DMS 273 (cell line): ENCODE measurements at regions not wholly inside any gene's neighbourhood (a gene's known extent, or its start where the extent isn't known, plus 50 kb on each side); places are given as distances from the start of the nearest gene placed in this dataset.
"Not testable (repeated sequence)": the region's sequence is repeated elsewhere in the genome, so short reads cannot be mapped to it uniquely, and the experiment has no call there.

Experiments
- DNase-seq: peaks from one replicate; lab custom pipeline; 2025; ENCODE audit not compliant: unreplicated experiment; lab: John Stamatoyannopoulos, UW

DNA sequence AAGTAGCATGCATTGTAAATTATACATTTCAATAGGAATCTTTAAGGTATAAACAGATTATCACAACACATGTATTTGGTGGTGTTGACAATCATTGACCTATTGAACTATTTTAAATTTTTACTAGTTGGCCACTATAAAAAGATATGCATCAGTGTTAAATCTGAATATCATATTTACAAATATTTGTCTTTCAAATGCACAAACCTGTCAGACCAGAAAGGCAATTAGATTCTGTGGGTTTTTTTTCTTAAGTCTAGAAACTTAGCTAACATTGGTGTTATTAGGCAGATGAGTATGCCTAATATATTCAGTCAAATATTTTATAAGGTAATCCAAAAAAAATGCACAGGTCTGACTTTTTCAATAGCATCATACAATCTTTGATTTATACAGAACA lies 241.4 kb upstream of the DGKB start:
- DNase-seq: no peak

DNA sequence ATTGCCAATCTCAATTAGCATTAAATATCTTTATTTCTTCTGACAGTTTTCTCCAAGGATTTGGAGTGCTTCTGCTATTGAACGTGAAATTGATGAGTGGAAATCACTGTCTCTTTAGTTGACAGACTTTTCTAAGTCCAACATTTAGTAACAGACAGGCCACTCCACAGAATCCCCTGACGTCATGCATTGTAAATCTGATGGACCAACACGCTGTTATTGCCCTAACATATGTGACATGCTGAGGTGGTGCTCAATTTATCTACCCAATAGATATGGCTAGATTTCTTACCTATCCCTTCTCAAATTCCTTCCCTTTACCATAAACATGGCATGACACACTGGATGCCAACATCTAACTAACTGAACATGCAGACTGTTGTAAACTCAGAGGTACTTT lies 240.6 kb upstream of the DGKB start:
- DNase-seq: no peak

GRCh38 chr7:15140431-15140830 lies 237.9 kb upstream of the DGKB start:
- no peak for DNase-seq

GRCh38 chr7:15131661-15132060 lies 229.1 kb upstream of the DGKB start:
- DNase-seq: peak; percentile 14

DNA sequence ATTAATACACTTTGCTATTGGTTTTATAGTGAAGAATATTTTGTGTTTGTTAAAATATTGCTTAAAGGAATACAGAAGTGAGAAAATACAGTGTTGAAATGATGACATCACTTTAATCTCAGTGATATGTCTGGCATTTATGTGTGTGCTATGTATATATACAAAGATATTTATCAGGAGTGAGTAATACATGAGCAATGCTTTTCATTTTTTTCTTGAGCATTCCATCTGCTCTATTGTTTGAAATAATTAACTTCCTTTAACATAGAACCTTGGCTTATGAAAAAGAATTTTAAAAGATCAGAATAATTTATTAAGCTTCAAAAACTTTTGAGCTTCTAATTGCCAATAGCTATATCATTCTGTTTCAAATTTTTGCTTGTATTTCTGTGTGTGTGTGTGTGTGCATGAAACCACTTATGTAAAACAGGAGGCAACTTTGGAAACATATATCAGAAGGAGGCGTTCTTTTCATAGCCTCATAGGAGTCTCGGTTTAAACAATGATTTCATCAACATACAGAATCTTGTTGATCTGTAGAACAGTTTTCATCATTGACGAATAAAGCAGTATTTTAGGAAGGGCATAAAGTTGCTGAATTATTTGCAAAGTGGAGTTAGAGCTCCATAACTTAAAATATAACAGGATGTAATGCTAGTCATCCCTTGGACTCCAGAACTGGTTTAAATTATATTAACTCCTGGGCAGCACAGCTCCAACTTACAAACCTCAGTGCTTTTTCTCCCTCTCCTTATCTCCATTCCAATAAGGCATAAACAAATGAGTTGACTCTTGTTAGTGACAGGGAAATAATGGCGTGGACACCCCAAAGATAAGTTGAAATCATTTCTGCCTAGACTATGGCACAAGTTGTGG lies 228.4 kb upstream of the DGKB start:
- DNase-seq: no peak

DNA sequence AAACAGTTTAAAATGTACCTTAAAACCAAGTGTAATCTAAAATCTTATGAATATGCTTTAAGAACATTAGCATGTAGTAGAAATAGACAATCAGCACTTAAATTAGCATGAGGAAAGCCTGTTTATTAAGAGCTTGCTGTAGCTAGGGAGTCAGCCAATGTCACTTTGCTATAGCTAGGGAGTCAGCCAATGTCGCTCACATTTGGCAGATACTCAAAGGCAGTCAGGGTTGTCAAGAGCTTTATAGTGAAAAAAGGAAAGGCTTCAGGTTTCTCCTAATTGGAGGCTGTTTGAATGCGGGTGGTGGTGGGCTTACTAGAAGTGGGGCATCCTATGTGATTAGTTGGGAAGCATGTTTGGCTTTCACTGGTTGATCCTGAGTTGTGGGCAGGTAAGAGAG lies 226.2 kb upstream of the DGKB start:
- DNase-seq: no peak

DNA sequence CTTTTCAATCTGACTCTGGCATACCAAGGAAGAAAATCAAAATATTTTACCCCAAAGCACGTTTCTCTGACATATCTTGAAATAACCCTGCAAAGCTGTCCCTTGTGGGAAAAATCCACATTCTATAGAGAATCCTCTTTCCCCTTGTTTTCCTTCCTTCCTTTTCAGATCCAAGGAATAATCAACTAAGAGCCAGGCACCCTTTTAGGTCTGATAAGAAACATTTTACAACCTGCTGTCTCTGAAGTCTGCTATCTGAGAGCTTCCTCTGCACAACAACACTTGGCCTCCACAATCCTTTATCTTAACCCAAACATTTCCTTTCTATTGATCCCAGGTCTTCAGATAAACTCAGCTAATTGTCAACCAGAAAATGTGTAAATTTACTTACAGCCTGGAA lies 224.1 kb upstream of the DGKB start:
- DNase-seq: not testable (repeated sequence)

- DNase-seq: no peak
Measured at GRCh38 chr7:15123901-15124300, 221.3 kb upstream of the DGKB start.

GRCh38 chr7:15113752-15114151 lies 211.2 kb upstream of the DGKB start:
- no peak for DNase-seq

- no peak for DNase-seq
Measured at GRCh38 chr7:15105711-15106110, 203.2 kb upstream of the DGKB start.

DNA sequence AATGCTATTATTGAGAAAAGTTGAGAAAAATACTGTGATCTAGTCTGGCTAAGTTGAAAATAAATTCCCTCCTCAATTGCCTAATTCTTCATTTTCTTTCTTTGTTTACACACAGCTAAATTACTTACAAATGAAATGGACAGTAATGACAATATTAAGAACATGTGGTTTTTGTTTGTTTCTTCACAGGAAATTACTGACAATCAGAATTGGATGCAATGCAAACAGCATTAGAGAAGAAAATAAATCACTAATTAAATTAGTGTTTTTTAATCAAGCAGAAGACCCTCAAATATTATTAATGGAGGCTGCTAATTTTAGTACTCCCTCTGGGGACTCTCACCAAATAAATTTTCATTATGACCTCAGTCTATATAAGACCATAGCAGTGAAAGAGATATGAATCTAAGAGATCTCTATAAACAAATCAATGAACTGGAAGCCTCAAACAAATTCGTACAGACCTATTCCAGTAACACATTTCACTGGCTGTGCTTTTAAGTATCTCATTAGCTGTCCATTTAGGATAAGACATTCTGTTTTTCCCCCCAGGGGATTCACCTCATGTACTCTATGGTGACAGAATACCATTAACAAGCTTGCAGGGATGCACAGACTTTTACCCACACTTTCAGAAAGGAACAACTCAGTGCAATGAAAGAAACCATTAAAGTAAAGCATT lies 202.0 kb upstream of the DGKB start:
- DNase-seq: peak; percentile 67

DNA sequence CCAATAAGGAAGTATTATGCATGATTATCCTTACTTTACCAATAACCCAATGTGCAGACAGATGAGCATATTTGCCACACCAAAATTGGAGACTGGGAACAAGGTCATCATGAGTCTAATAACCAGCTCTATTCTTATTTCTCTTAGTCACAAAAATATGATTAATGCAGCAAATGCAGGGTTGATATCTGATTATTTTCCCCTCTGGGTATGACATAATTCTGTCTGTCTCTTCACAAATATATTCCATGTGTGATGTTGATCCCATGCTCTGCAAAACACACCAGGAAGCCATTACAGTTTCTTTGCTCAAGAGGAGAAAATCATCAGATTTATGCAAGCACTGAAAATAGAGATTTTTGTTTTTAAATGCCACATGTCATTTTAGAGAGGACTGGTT lies 196.5 kb upstream of the DGKB start:
- no peak for DNase-seq

DNA sequence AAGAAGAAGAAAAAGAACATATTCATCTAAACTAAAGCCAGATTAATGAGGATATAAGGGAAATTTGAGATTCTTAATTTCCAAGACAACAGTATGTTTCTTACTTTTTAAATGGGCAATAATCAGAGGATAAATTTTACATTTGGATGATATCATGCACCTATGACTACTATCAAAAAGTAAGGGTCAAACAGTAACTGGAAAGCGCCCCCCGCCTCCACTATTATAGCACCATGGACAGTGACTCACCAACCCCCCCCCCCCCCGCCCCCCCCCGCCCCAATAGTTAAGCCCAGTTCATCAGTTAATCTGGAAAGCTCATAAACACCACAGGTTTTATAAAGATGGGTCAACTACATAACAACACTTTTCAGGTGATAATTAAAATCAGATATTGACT lies 194.3 kb upstream of the DGKB start:
- no peak for DNase-seq

DNA sequence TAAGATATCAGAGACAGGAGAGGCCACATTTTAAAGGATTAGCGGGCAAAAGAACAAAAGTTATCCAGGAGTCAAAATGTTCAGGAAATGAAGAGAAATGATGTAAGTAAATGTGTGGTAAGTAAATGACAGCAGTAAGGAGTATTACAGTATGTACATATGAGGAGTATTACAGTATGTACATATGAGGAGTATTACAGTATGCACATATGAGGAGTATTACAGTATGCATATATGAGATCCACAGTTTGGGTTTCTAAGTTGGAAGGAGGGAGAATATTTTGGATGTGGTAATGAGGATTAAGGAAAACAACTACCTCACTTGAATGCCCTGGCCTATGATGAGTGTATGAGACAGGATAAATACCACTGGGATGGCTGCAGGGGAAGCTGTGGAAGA lies 192.4 kb upstream of the DGKB start:
- no peak for DNase-seq

- DNase-seq: peak; percentile 7
Measured at GRCh38 chr7:15087771-15088170, 185.2 kb upstream of the DGKB start.

DNA sequence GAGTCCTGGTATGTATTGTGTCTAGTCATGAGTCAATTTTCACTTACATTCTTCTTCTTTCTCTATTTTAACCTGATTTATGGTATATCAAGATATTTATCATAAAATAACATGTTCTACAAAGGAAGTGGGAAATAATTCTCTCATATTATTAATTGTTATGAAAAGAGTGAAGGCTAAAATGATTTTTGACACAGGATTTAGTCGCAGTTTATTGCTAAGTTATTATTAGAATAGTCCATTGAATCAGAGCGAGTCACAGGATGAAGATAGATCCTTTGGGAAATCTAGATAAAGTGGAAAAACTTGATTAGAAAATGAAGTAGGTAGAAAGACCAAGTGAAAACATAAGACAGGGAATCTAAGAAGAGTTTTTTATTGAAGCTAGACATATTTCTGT lies 184.3 kb upstream of the DGKB start:
- DNase-seq: no peak

GRCh38 chr7:15086131-15086611 lies 183.6 kb upstream of the DGKB start:
- DNase-seq: no peak

GRCh38 chr7:15085366-15085765 lies 182.8 kb upstream of the DGKB start:
- no peak for DNase-seq

GRCh38 chr7:15084368-15084767 lies 181.8 kb upstream of the DGKB start:
- no peak for DNase-seq

DNA sequence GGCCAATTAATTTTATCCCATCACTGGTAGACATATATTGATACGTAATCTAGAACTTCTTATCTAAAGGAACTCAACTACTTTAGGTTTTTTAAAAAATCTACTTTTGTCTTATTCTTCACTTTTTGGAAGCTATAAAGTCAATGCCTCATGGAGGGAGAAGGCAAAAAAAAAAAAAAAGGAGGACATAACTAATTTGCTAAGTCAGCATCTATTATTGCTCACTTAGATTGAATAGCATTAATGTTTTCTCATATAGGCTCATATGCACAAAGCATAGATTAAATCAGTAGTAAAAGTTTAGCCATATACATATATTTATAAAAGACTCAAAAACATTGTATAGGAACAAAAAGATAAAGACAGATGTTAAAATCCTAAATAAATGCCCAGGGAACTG lies 179.3 kb upstream of the DGKB start:
- DNase-seq: no peak

DNA sequence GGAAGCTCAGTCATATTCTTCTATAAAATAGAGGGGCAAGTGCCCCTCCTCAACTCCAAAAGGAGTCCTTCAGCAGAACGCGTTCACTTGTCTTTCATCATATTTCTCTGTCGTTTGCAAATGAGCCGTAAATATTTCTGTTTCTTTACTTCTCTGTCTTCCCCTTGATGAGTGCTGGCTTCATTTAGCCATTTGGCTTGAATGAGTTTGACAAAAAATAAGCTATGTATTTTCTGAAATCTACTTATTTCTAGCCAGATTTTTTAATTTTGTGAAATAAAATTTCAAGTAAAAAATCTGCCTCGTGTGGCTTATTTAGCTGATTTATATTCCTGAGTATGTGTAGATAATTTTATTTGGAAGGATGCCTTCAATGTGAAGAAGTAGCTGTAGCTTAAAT lies 170.8 kb upstream of the DGKB start:
- no peak for DNase-seq

GRCh38 chr7:15068324-15068723 lies 165.8 kb upstream of the DGKB start:
- DNase-seq: no peak
